ENCODE measurements at regions not wholly inside any gene's neighbourhood (a gene's known extent, or its start where the extent isn't known, plus 50 kb on each side); places are given as distances from the start of the nearest gene placed in this dataset.

DNA sequence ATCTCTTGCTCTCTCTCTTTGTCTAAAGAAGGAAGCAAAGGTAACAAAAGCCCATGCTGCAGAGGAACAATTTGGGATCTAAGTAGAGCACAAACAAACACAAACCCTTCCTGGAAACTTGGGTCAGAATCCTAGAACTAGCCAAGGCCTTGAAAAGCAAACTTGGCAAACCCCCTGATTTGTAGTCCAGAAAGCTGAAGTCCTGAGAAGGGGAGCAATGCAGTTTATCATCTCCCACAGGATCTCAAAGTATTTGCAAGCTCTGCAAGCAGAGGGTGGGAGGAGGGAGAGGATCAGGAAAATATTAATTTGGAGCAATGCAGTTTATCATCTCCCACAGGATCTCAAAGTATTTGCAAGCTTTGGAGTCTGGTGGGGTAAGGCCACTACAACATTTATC, 379.5 kb upstream of the FGF13 start:
- no peaks in the 10 kb centered on the region for H3K36me3 Mint-ChIP-seq
- TF ChIP-seq, protein P1, sequence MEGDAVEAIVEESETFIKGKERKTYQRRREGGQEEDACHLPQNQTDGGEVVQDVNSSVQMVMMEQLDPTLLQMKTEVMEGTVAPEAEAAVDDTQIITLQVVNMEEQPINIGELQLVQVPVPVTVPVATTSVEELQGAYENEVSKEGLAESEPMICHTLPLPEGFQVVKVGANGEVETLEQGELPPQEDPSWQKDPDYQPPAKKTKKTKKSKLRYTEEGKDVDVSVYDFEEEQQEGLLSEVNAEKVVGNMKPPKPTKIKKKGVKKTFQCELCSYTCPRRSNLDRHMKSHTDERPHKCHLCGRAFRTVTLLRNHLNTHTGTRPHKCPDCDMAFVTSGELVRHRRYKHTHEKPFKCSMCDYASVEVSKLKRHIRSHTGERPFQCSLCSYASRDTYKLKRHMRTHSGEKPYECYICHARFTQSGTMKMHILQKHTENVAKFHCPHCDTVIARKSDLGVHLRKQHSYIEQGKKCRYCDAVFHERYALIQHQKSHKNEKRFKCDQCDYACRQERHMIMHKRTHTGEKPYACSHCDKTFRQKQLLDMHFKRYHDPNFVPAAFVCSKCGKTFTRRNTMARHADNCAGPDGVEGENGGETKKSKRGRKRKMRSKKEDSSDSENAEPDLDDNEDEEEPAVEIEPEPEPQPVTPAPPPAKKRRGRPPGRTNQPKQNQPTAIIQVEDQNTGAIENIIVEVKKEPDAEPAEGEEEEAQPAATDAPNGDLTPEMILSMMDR (IDR thresholded peaks at IDR 0.05; ENCODE audit: unreplicated experiment): no peak
- H3K27me3 Mint-ChIP-seq (ENCODE audit: low read depth): peaks cover 2% of the 10 kb centered on the region
- no peak overlapping the region for H3K4me3 Mint-ChIP-seq
- H3K4me1 Mint-ChIP-seq: no peaks in the 10 kb centered on the region
- H3K9me3 Mint-ChIP-seq: peaks cover 5% of the 10 kb centered on the region
- no peak for DNase-seq (ENCODE audit: low spot score in 2 of 2, unreplicated experiment in 2 of 2)
- H3K27ac Mint-ChIP-seq: no peak overlapping the region

DNA sequence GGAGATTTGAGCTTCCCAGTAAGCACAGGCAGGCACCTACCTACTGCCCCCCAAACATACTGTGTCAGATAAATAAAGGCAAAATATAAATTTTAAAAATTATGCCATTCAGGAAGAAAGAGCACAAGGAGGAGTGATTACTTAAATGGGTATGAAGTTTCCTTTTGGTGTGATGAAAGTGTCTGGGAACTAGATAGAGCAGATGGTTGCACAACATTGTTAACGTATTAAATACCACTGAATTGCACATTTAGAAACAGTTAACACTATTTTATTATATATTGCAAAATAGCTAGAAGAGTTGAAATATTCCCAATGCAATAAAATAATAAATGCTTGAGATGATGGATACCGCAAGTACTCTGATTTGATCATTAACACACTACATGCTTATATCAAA, 374.7 kb upstream of the FGF13 start:
- Mint-ChIP-seq H3K27ac (no peak overlapping the region), H3K36me3 (no peaks in the 10 kb centered on the region), H3K4me3 (no peak overlapping the region), H3K4me1 (no peaks in the 10 kb centered on the region), H3K9me3 (peaks cover under 1% of the 10 kb centered on the region), H3K27me3 (ENCODE audit: low read depth) (no peaks in the 10 kb centered on the region)
- TF ChIP-seq, protein P1 (IDR thresholded peaks at IDR 0.05; ENCODE audit: unreplicated experiment): no peak
- DNase-seq (ENCODE audit: low spot score in 2 of 2, unreplicated experiment in 2 of 2): no peak

DNA sequence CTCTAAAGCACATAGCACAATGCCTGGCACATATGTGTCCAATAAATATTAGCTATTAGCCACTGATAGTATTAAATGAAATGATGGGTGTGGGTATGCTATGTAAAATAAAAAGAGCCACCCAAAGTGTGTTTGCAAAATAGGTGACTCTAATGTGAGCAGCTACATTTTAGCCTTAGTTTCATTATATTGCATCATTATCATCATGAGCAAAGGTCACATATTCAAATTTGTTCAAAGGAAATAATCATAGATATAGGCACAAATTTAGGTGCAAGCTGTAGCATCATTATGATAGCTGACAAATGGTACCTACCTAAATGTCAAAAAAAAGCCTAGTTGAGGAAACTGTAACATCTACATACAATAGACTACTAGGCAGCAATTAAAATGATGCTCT, 373.9 kb upstream of the FGF13 start:
- TF ChIP-seq, protein P1 (IDR thresholded peaks at IDR 0.05; ENCODE audit: unreplicated experiment): no peak
- H3K27ac Mint-ChIP-seq: no peak overlapping the region
- H3K4me3 Mint-ChIP-seq: no peak overlapping the region
- no peaks in the 10 kb centered on the region for H3K27me3 Mint-ChIP-seq (ENCODE audit: low read depth)
- H3K36me3 Mint-ChIP-seq: no peaks in the 10 kb centered on the region
- no peaks in the 10 kb centered on the region for H3K9me3 Mint-ChIP-seq
- no peaks in the 10 kb centered on the region for H3K4me1 Mint-ChIP-seq
- no peak for DNase-seq (ENCODE audit: low spot score in 2 of 2, unreplicated experiment in 2 of 2)

DNA sequence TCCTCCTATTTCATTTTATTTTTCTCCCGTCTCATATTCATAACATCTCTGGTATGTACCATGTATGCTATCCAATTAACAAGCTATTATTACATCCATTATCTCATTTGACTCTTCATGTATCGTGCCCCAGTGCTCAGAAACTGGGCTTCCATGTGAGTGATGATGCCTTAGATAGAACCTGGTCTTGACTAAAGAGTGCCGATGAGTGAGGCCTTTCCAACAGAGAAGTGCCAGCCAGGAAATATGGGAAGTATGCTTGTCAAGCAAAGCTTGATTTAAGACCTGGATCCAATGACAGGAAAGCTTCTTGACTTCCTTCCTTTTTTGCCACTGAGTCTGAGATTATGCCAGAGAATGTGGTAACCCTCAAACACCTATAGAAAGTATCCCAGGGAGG, 371.7 kb upstream of the FGF13 start:
- Mint-ChIP-seq H3K36me3 (no peaks in the 10 kb centered on the region), H3K27ac (no peak overlapping the region), H3K9me3 (no peaks in the 10 kb centered on the region), H3K27me3 (ENCODE audit: low read depth) (no peaks in the 10 kb centered on the region), H3K4me3 (no peak overlapping the region), H3K4me1 (peaks cover 6% of the 10 kb centered on the region)
- TF ChIP-seq, protein P1 (IDR thresholded peaks at IDR 0.05; ENCODE audit: unreplicated experiment): no peak
- DNase-seq (ENCODE audit: low spot score in 2 of 2, unreplicated experiment in 2 of 2): no peak

DNA sequence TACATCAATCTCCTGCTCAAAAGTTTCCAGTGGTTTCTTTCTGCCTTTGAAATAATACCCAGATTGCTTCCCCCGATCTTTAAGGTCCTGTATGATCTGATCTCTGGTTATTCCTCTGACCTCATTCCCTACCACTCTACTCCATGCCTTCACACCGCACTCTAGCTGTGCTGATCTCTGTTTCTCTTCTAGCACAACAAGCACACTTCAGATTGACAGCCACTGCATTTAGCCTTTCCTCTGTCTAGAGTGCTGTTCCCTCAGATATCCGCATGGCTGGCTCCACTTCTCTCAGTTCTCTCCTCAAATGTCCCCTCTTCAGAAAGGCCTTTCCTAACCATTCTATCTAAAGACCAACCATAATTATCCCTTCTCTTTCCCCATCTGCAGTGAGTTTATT, 370.4 kb upstream of the FGF13 start:
- Mint-ChIP-seq H3K36me3 (no peaks in the 10 kb centered on the region), H3K27ac (no peak overlapping the region), H3K9me3 (no peaks in the 10 kb centered on the region), H3K27me3 (ENCODE audit: low read depth) (no peaks in the 10 kb centered on the region), H3K4me1 (peaks cover 6% of the 10 kb centered on the region), H3K4me3 (no peak overlapping the region)
- TF ChIP-seq, protein P1 (IDR thresholded peaks at IDR 0.05; ENCODE audit: unreplicated experiment): no peak
- no peak for DNase-seq (ENCODE audit: low spot score in 2 of 2, unreplicated experiment in 2 of 2)

DNA sequence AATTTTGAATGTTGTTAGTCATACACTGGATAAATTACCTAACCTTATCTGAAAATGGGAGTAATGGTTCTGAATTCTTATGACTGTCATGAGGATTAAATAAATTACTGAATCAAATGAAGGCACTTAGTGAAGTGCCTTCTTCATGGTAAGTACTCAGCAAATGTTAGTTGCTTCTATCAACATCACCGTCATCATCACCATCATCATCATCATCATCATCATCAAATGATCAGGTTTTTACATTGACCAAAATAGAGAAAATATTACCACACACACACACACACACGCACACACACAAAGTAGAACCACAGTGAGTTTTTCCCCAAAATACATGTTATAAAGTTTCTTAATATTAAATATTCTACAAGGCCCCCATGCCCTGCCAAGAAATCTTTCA, 368.3 kb upstream of the FGF13 start:
- Mint-ChIP-seq H3K4me1 (peaks cover 6% of the 10 kb centered on the region), H3K4me3 (no peak overlapping the region), H3K36me3 (no peaks in the 10 kb centered on the region), H3K27ac (no peak overlapping the region), H3K9me3 (no peaks in the 10 kb centered on the region), H3K27me3 (ENCODE audit: low read depth) (no peaks in the 10 kb centered on the region)
- TF ChIP-seq, protein P1 (IDR thresholded peaks at IDR 0.05; ENCODE audit: unreplicated experiment): no peak
- DNase-seq (ENCODE audit: low spot score in 2 of 2, unreplicated experiment in 2 of 2): no peak
